Astrocyte of the hippocampus (primary cell): ENCODE measurements at regions not wholly inside any gene's neighbourhood (a gene's known extent, or its start where the extent isn't known, plus 50 kb on each side); places are given as distances from the start of the nearest gene placed in this dataset.
"Not testable (repeated sequence)": the region's sequence is repeated elsewhere in the genome, so short reads cannot be mapped to it uniquely, and the experiment has no call there.

ENCODE experiments used
- DNase-seq: peaks from one replicate; pipeline ENCODE4 v3.0.0; 2011; ENCODE audit warnings: low read depth, low spot score

GRCh38 chr15:78708713-78709260 lies 67.8 kb upstream of the CHRNB4 start:
- DNase-seq = no peak

GRCh38 chr15:78706481-78707235 lies 65.6 kb upstream of the CHRNB4 start:
- not testable (repeated sequence) for DNase-seq

DNA sequence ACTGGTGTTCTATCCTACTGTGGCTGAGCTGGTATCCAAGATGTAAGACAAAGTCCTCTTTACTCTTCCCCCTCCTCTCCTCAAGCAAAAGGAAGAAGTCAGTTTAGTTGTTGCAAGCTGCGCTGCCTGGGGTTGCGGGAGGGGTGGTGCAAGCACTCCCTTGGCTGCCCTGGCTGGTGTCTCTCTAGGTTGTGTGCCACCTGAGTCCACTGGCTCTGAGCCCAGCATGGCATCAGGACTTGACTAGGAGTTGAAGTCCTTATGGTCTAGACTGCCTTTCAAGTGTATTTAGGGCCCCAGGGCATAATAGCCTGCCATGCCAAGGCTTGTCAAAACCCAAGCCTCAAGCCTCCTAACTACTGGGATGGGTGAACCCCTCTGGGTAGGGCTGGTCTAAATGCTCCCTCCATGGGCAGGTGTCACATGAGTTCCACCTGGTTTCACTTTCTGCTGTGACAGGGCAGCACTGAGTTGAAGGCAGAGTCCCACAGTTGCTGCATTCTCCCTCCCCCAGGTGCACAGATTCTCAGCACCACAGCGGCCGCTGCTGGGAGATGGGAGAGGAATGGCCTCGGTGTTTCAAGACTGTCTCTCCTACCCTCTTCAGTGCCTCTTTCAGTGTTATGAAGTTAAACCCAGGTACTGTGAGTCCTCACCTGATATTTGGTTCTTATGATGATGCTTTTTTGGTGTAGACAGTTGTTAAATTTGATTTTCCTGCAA lies 62.5 kb upstream of the CHRNB4 start:
- not testable (repeated sequence) for DNase-seq

DNA sequence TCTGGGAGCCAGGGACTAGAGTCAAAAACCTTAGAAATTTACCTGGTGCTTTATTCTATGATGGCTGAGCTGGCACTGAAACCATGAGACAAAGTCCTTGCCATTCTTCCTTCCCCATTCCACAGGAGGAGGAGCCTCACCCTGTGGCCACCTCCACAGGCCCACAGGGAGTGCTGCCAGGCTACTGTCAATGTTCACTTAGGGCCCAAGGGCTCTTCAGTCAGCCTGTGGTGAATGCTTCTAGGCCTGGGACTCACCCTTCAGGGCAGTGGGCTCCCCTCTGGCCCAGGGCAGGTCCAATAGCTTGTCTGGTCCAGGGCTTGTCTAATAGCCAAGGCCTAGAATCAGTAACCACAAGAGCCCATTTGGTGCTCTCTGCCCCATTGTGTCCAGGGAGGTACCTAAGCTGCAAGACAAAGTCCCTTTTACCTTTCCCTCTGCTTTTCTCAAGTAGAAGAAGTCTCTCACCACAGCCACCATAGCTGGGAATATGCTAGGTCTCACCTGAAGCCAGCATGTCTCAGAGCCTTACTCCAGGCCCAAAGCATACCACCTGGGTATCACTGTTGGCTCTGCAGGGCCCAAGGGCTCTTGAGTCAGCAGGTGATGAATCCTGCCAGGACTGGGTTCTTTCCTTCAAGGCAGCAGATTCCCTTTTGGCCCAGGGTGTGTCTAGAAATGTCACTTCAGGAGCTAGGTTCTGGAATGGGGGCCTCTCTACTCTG lies 61.8 kb upstream of the CHRNB4 start:
- DNase-seq = no peak

DNA sequence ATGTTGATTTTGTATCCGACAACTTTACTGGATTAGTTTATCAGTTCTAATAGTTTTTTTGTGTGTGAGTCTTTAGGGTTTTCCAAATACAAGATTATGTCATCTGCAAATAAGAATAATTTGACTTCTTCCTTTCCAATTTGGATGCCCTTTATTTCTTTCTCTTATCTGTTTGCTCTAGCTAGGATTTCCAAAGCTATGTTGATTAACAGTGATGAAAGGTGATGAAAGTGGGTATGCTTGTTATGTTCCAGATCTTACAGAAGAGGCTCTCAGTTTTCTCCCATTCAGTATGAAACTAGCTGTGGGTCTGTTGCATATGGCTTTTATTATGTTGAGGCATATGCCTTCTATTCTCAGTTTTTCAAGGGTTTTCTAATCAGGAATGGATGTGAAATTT lies 56.4 kb upstream of the CHRNB4 start:
- DNase-seq = no peak

DNA sequence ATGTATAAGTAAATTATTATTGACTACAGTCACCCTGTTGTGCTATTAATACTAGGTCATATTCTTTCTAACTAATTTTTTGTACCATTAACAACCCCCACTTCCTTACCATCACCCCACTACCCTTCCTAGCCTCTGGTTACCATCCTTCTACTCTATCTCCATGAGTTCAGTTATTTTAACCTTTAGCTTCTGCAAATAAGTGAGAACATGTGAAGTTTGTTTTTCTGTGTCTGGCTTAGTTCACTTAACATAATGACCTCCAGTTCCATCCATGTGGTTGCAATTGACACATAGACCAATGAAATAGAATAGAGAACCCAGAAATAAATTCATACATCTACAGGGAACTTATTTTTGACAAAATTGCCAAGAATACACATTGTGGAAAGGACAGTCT lies 55.4 kb upstream of the CHRNB4 start:
- DNase-seq = no peak

DNA sequence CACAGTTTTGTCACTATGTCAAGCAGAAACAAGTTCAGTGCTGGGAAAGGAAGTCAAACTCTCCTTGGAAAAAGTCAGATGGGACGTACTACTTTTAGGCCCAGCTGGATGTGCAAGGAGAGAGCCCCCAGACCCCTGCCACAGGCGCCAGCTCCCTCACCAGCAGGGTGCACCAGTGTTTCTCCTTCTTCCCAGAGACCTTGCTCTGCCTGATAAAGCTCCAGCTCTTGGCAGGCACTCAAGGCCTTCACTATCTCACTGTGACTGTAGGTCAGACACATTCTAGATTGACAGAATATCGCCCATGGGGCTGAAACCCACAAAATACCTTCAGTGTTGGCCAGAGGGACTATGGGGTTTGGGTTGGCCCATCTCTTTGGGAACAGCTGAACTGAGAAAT lies 54.8 kb upstream of the CHRNB4 start:
- DNase-seq = no peak

- DNase-seq = no peak
Measured at GRCh38 chr15:78695046-78695671, 54.1 kb upstream of the CHRNB4 start.

GRCh38 chr15:78691851-78692421 lies 50.9 kb upstream of the CHRNB4 start:
- DNase-seq = peak; percentile 23

DNA sequence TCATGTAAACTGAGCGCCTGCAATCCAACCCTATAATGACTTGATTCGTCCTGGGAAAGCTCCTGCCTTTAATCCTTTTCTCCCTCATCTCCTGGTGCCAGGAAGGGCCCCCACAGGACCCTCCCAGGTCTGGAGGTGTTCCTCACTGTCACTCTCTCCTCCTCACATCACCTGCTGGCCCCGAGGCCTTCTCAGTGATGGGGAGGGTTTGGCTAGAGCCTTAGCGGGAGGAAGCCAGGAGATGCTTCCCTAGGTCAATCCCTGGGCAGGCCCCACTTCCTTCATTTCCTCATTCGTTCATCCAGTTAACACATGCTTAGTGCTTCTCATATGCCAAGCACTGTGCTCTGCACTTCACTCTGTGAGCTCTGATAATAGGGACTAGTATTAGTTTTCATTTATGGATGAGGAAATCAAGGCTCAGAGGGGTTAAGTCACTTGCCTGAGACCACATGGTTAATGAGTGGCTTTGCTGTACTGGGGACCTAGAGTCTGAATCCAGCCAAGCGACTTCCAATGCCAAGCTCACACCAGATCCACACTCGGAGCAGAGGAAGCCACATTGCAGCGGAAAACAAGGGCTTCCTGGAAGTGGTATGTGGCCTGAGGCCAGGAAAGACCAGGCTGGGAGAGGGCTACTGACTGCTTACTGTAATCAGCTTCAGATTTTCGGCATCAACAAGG lies 50.3 kb upstream of the CHRNB4 start:
- DNase-seq = peak; percentile 15
